ENCODE measurements at regions not wholly inside any gene's neighbourhood (a gene's known extent, or its start where the extent isn't known, plus 50 kb on each side); places are given as distances from the start of the nearest gene placed in this dataset.

GRCh38 chr7:36802459-36803135 is 78.3 kb upstream of the AOAH start:
- Histone ChIP-seq H2BK15ac (ENCODE audit: low read length) (no peak overlapping the region), H2BK12ac (ENCODE audit: low read length) (no peak overlapping the region), H3K27ac (replicated peaks; ENCODE audit: low read length) (no peak overlapping the region), H3K79me1 (ENCODE audit: low read depth, low read length) (no peaks in the 10 kb centered on the region), H3K4me1 (ENCODE audit: control insufficient read depth in 2 of 2, insufficient read depth in 1 of 2, low read depth in 1 of 2, low read length in 2 of 2) (peaks cover 0 to 2% of the 10 kb centered on the region in 2 donors), H3K4ac (ENCODE audit: low read length) (no peak overlapping the region), H3K18ac (ENCODE audit: low read length) (no peak overlapping the region), H3K14ac (ENCODE audit: low read length) (no peak overlapping the region), H4K8ac (ENCODE audit: low read depth, low read length) (no peak overlapping the region), H3K9ac (ENCODE audit: low read depth, low read length, poor library complexity) (no peak overlapping the region), H3K4me3 (ENCODE audit: low read length in 2 of 2) (no peak overlapping the region), H3K27me3 (ENCODE audit: control insufficient read depth in 3 of 3, insufficient read depth in 3 of 3, low read depth in 1 of 3, low read length in 3 of 3) (no peaks in the 10 kb centered on the region), H4K91ac (ENCODE audit: low read depth, low read length, poor library complexity) (no peak overlapping the region), H3K4me2 (ENCODE audit: insufficient read depth, low read length, poor library complexity, severe bottlenecking) (no peak overlapping the region), H3K23ac (ENCODE audit: low read depth, low read length, poor library complexity) (no peak overlapping the region), H3K36me3 (replicated peaks in 1 of 2; ENCODE audit: control insufficient read depth in 2 of 2, insufficient read depth in 2 of 2, low read length in 2 of 2) (no peaks in the 10 kb centered on the region), H2BK120ac (ENCODE audit: low read depth, low read length) (no peak overlapping the region), H2BK5ac (ENCODE audit: low read length) (no peak overlapping the region), H2AFZ (ENCODE audit: low read length) (no peak overlapping the region), H2AK5ac (ENCODE audit: low read depth, low read length) (no peak overlapping the region), H3K9me3 (replicated peaks in 1 of 2; ENCODE audit: control insufficient read depth in 2 of 2, insufficient read depth in 1 of 2, low read depth in 1 of 2, low read length in 2 of 2) (no peaks in the 10 kb centered on the region)
- WGBS, 2 donors (ENCODE audit: extremely low coverage in 2 of 2, insufficient read length in 2 of 2, insufficient replicate concordance in 1 of 2) = no CpG with 5 or more reads among the region's 1 CpG
- DNase-seq (ENCODE audit: low spot score) = no peak

- Histone ChIP-seq H2BK12ac (ENCODE audit: low read length) (no peak overlapping the region), H3K79me1 (ENCODE audit: low read depth, low read length) (no peaks in the 10 kb centered on the region), H3K36me3 (replicated peaks in 1 of 2; ENCODE audit: control insufficient read depth in 2 of 2, insufficient read depth in 2 of 2, low read length in 2 of 2) (no peaks in the 10 kb centered on the region), H2BK5ac (ENCODE audit: low read length) (no peak overlapping the region), H2AK5ac (ENCODE audit: low read depth, low read length) (peak overlapping the region; percentile 32), H3K4ac (ENCODE audit: low read length) (no peak overlapping the region), H3K18ac (ENCODE audit: low read length) (no peak overlapping the region), H2BK120ac (ENCODE audit: low read depth, low read length) (no peak overlapping the region), H3K27ac (replicated peaks; ENCODE audit: low read length) (no peak overlapping the region), H4K91ac (ENCODE audit: low read depth, low read length, poor library complexity) (no peak overlapping the region), H3K9ac (ENCODE audit: low read depth, low read length, poor library complexity) (peak overlapping the region; percentile 47), H3K4me2 (ENCODE audit: insufficient read depth, low read length, poor library complexity, severe bottlenecking) (no peak overlapping the region), H3K4me1 (ENCODE audit: control insufficient read depth in 2 of 2, insufficient read depth in 1 of 2, low read depth in 1 of 2, low read length in 2 of 2) (peaks cover 0 to 5% of the 10 kb centered on the region in 2 donors), H3K27me3 (ENCODE audit: control insufficient read depth in 3 of 3, insufficient read depth in 3 of 3, low read depth in 1 of 3, low read length in 3 of 3) (no peaks in the 10 kb centered on the region), H3K4me3 (ENCODE audit: low read length in 2 of 2) (no peak overlapping the region), H3K23ac (ENCODE audit: low read depth, low read length, poor library complexity) (no peak overlapping the region), H4K8ac (ENCODE audit: low read depth, low read length) (no peak overlapping the region), H2AFZ (ENCODE audit: low read length) (no peak overlapping the region), H3K9me3 (replicated peaks in 1 of 2; ENCODE audit: control insufficient read depth in 2 of 2, insufficient read depth in 1 of 2, low read depth in 1 of 2, low read length in 2 of 2) (no peaks in the 10 kb centered on the region), H3K14ac (ENCODE audit: low read length) (no peak overlapping the region), H2BK15ac (ENCODE audit: low read length) (no peak overlapping the region)
- WGBS, 2 donors (ENCODE audit: extremely low coverage in 2 of 2, insufficient read length in 2 of 2, insufficient replicate concordance in 1 of 2) = no CpG with 5 or more reads among the region's 4 CpGs
- DNase-seq (ENCODE audit: low spot score) = no peak
These were observed 72.7 kb upstream of the AOAH start for GRCh38 chr7:36796850-36797536.

GRCh38 chr7:36795451-36796021 is 71.2 kb upstream of the AOAH start:
- Histone ChIP-seq H3K4me2 (ENCODE audit: insufficient read depth, low read length, poor library complexity, severe bottlenecking) (no peak overlapping the region), H2BK15ac (ENCODE audit: low read length) (no peak overlapping the region), H3K14ac (ENCODE audit: low read length) (no peak overlapping the region), H4K91ac (ENCODE audit: low read depth, low read length, poor library complexity) (no peak overlapping the region), H2BK12ac (ENCODE audit: low read length) (no peak overlapping the region), H3K4ac (ENCODE audit: low read length) (no peak overlapping the region), H2AK5ac (ENCODE audit: low read depth, low read length) (no peak overlapping the region), H3K9me3 (replicated peaks in 1 of 2; ENCODE audit: control insufficient read depth in 2 of 2, insufficient read depth in 1 of 2, low read depth in 1 of 2, low read length in 2 of 2) (no peaks in the 10 kb centered on the region), H3K79me1 (ENCODE audit: low read depth, low read length) (no peaks in the 10 kb centered on the region), H3K9ac (ENCODE audit: low read depth, low read length, poor library complexity) (no peak overlapping the region), H2BK5ac (ENCODE audit: low read length) (no peak overlapping the region), H3K4me3 (ENCODE audit: low read length in 2 of 2) (no peak overlapping the region), H3K27ac (replicated peaks; ENCODE audit: low read length) (no peak overlapping the region), H3K23ac (ENCODE audit: low read depth, low read length, poor library complexity) (no peak overlapping the region), H2BK120ac (ENCODE audit: low read depth, low read length) (no peak overlapping the region), H4K8ac (ENCODE audit: low read depth, low read length) (no peak overlapping the region), H3K36me3 (replicated peaks in 1 of 2; ENCODE audit: control insufficient read depth in 2 of 2, insufficient read depth in 2 of 2, low read length in 2 of 2) (no peaks in the 10 kb centered on the region), H3K4me1 (ENCODE audit: control insufficient read depth in 2 of 2, insufficient read depth in 1 of 2, low read depth in 1 of 2, low read length in 2 of 2) (peaks cover 0 to 5% of the 10 kb centered on the region in 2 donors), H3K18ac (ENCODE audit: low read length) (no peak overlapping the region), H2AFZ (ENCODE audit: low read length) (no peak overlapping the region), H3K27me3 (ENCODE audit: control insufficient read depth in 3 of 3, insufficient read depth in 3 of 3, low read depth in 1 of 3, low read length in 3 of 3) (no peaks in the 10 kb centered on the region)
- no CpG with 5 or more reads among the region's 4 CpGs for WGBS, 2 donors (ENCODE audit: extremely low coverage in 2 of 2, insufficient read length in 2 of 2, insufficient replicate concordance in 1 of 2)
- no peak for DNase-seq (ENCODE audit: low spot score)

GRCh38 chr7:36794689-36795088 is 70.4 kb upstream of the AOAH start:
- Histone ChIP-seq H3K79me1 (ENCODE audit: low read depth, low read length) (no peaks in the 10 kb centered on the region), H3K4ac (ENCODE audit: low read length) (no peak overlapping the region), H2BK120ac (ENCODE audit: low read depth, low read length) (no peak overlapping the region), H3K27me3 (ENCODE audit: control insufficient read depth in 3 of 3, insufficient read depth in 3 of 3, low read depth in 1 of 3, low read length in 3 of 3) (no peaks in the 10 kb centered on the region), H3K27ac (replicated peaks; ENCODE audit: low read length) (no peak overlapping the region), H3K9ac (ENCODE audit: low read depth, low read length, poor library complexity) (no peak overlapping the region), H3K18ac (ENCODE audit: low read length) (no peak overlapping the region), H3K4me3 (ENCODE audit: low read length in 2 of 2) (no peak overlapping the region), H2BK15ac (ENCODE audit: low read length) (no peak overlapping the region), H2AK5ac (ENCODE audit: low read depth, low read length) (no peak overlapping the region), H4K91ac (ENCODE audit: low read depth, low read length, poor library complexity) (no peak overlapping the region), H3K4me1 (ENCODE audit: control insufficient read depth in 2 of 2, insufficient read depth in 1 of 2, low read depth in 1 of 2, low read length in 2 of 2) (peaks cover 0 to 5% of the 10 kb centered on the region in 2 donors), H2BK12ac (ENCODE audit: low read length) (no peak overlapping the region), H3K36me3 (replicated peaks in 1 of 2; ENCODE audit: control insufficient read depth in 2 of 2, insufficient read depth in 2 of 2, low read length in 2 of 2) (no peaks in the 10 kb centered on the region), H3K14ac (ENCODE audit: low read length) (no peak overlapping the region), H3K4me2 (ENCODE audit: insufficient read depth, low read length, poor library complexity, severe bottlenecking) (no peak overlapping the region), H3K9me3 (replicated peaks in 1 of 2; ENCODE audit: control insufficient read depth in 2 of 2, insufficient read depth in 1 of 2, low read depth in 1 of 2, low read length in 2 of 2) (no peaks in the 10 kb centered on the region), H2BK5ac (ENCODE audit: low read length) (no peak overlapping the region), H4K8ac (ENCODE audit: low read depth, low read length) (no peak overlapping the region), H3K23ac (ENCODE audit: low read depth, low read length, poor library complexity) (no peak overlapping the region), H2AFZ (ENCODE audit: low read length) (no peak overlapping the region)
- no peak for DNase-seq (ENCODE audit: low spot score)
- WGBS, 2 donors (ENCODE audit: extremely low coverage in 2 of 2, insufficient read length in 2 of 2, insufficient replicate concordance in 1 of 2) = no CpG with 5 or more reads among the region's 3 CpGs
